GM12875 (cell line): ENCODE measurements at regions not wholly inside any gene's neighbourhood (a gene's known extent, or its start where the extent isn't known, plus 50 kb on each side); places are given as distances from the start of the nearest gene placed in this dataset.

ENCODE experiments used
- H3K4me3 ChIP-seq: one replicate; pipeline ENCODE4 v1.5.1; 2011; ENCODE audit warnings: low read depth, low read length, control low read depth
- CTCF ChIP-seq: IDR thresholded peaks from 2 replicates; pipeline ENCODE4 v1.5.1; 2011; ENCODE audit warnings: low read depth, mild to moderate bottlenecking, control low read depth, inconsistent platforms, low read length, moderate library complexity, borderline replicate concordance; ENCODE audit not compliant: insufficient read depth

DNA sequence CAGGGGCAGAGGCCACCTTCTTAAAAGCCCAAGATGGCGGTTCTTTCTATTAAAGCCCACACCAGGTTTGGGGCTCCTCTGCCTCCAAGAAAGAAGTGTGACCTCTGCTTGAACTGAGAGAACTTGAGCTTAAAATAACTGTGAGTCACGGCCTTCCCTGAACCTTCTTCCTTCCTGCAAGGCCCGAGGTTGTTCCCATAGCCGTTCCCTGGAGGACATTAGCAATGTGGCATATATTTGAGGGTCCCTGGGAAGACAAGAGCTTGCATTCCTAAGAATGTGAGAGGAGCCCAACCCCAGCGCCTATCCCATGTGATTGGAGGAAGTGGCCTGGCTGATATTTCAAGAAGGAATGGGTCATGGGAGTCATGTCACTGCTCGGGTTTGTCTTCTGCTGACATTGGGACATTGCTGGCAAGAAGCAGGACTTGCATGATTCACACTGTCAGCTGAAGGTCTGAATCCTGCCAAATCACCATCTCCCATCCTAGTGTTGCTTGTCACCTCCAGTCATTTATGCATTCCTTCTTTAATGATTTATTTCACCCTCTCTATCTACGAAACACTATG lies 168.1 kb downstream of the TRIB2 start:
- H3K4me3 ChIP-seq: no peak overlapping the region
- no peak for TF ChIP-seq CTCF

DNA sequence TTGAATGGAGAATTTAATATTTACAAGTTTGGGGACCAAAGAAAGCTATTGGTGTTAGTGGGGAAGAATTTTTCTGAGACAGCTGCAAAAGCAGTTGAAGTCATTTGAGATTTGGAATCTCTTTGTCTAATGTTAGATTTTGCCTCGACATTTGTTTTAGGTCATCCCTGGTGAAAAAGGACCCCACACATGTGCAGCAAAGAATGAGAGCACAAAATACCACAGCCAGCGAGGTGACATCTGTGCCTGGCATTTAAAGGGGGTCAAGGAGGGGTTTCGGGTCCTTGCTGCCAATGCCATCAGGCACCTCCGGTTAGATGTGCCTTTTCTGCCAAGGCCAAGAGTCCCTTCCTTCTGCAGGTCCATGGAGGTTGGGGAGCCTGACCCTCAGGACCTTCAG lies 173.3 kb downstream of the TRIB2 start:
- no peak overlapping the region for H3K4me3 ChIP-seq
- no peak for TF ChIP-seq CTCF

- no peak for TF ChIP-seq CTCF
- no peak overlapping the region for H3K4me3 ChIP-seq
Measured at GRCh38 chr2:12890481-12890991, 173.8 kb downstream of the TRIB2 start.

DNA sequence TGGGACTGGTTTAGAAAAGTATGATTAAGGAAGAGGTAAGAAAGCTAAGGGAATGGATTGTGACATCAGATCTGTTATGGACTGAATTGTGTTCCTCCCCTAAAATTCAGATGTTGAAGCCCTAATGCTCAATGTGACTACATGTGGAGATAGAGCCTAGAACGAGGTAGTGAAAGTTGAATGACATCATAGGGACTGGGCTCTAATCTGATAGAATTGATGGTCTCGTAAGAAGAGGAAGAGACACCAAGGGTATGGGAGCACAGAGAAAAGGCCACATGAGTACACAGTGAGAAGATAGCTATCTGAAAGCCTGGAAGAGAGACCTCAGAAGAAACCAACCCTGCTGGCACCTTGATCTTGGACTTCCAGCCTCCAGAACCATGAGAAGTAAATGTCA lies 178.3 kb downstream of the TRIB2 start:
- TF ChIP-seq CTCF: no peak
- H3K4me3 ChIP-seq: no peak overlapping the region

DNA sequence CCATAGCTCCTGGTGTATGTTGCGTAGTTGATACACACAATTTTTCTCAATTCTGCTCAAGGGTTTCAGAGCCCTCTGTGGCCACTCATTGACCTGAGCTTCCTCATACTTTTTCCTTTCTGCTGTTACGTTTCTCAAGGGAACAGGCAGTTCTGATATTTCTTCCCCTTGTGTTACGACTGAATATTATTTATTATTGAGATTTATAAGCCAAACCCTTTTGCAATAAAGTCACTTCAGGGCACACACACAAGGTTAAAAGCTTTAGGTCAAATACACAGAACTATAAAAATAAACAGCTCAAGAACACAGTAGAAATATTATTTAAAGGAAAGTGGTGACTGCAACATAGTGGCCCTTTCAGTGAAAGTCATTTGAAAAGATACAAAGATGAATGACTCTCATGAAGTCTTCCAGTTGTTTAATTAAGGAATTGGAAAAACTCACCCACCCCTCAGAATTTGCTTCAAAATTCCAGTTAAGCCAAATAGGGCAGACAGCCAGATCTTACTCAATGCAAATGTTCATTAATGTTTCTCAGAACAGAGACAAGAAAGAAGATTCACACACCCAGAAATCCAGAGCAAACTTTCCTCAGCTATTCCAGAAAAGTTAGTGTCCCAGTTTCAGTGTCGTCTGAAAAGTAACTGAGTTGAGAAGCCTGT lies 179.7 kb downstream of the TRIB2 start:
- H3K4me3 ChIP-seq: no peak overlapping the region
- no peak for TF ChIP-seq CTCF

GRCh38 chr2:12897181-12897580 lies 180.4 kb downstream of the TRIB2 start:
- no peak for TF ChIP-seq CTCF

GRCh38 chr2:12903272-12903671 lies 186.5 kb downstream of the TRIB2 start:
- no peak overlapping the region for H3K4me3 ChIP-seq
- no peak for TF ChIP-seq CTCF

More at GRCh38 chr2:12897181-12897580, 180.4 kb downstream of the TRIB2 start:
- H3K4me3 ChIP-seq: no peak overlapping the region
